Right ventricle myocardium superior (tissue), 1 donor: ENCODE measurements at regions not wholly inside any gene's neighbourhood (a gene's known extent, or its start where the extent isn't known, plus 50 kb on each side); places are given as distances from the start of the nearest gene placed in this dataset.
A peak's percentile ranks its signal among the peaks of the same experiment; 100 is the strongest.

ENCODE experiments used
- ATAC-seq: fragments of 200-7000 bp; cut with Tn5 transposase; one replicate; pipeline ENCODE4 v1.9.1; 2020; ENCODE audit warnings: mild to moderate bottlenecking; ENCODE audit not compliant: poor library complexity
- DNase-seq: peaks from one replicate; pipeline ENCODE4 v3.0.0-alpha.2; 2020
- intact Hi-C: fragments of 100-400 bp; cut with DNase I; formaldehyde crosslinking; loops from one replicate; pipeline ENCODE4 v1.11.2; 2022
- donor health status: DM: no; HTN: yes; CAD: no; lungs with severe emphysema.

GRCh38 chr1:2908561-2908960, 107.1 kb upstream of the TTC34 start:
- no peak for DNase-seq
- intact Hi-C loops, result no loop called here
- no peak for ATAC-seq

- ATAC-seq (no peak), DNase-seq (no peak)
- intact Hi-C loops, result no loop called here
Measured at GRCh38 chr1:2909797-2910196, 108.3 kb upstream of the TTC34 start.

DNA sequence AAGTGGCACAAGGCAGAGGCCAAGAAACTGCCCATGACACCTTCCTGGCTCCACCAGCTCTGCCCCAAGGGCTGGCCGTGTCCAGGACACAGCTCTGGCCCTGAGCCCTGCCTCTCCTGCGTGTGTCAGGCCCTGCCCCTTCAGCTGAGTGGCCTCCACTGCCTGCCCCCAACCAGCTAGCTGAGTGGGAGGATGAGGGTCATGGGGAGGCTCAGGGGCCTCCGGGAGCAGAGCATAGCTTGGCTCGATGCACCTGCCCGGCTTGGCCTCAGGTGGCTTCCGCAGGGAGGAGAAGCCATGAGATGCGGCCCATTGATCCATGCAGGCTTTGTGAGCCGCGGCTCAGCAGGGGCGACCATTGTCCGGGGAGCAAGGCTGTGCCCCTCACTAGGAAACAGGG, 108.7 kb upstream of the TTC34 start:
- DNase-seq, result no peak
- intact Hi-C loops, result no loop called here
- no peak for ATAC-seq

DNA sequence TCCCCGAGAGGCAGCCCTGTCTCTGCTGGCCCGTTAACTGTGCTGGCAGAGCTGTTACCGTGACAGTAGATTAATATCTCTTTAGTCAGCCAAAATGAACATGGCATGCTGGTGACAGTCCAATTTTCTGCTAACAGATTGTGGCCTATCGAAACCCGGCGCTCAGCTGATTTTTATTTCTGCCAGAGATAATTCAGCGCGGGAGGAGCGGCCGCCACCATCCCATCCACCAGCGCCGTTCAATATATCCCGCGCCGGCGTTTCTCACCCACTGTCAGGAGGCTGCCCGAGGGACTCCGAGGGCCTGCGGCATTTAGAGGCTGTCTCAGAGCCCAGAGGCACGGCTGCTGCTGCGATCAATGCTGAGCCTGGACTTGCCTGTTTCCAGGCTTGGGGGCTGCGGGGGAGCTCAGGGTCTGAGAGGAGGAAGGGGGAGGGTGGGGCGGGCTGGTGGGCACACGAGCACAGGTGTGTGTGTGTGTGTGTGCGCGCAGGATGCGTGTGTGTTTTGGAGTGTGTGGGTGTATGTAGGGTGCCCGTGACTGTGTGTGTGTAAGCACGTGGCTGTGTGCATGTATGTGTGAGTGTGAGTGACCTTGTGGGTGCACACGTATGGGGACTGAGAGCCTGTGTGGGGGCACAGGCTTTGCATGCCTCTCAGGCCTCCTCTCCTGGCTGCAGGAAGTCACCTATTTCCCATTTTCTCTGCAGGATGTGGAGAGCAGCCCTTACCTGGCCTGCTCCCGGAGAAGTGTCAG, 109.7 kb upstream of the ACTRT2 start:
- no peak for ATAC-seq
- no peak for DNase-seq
- intact Hi-C loops, result no loop called here

DNA sequence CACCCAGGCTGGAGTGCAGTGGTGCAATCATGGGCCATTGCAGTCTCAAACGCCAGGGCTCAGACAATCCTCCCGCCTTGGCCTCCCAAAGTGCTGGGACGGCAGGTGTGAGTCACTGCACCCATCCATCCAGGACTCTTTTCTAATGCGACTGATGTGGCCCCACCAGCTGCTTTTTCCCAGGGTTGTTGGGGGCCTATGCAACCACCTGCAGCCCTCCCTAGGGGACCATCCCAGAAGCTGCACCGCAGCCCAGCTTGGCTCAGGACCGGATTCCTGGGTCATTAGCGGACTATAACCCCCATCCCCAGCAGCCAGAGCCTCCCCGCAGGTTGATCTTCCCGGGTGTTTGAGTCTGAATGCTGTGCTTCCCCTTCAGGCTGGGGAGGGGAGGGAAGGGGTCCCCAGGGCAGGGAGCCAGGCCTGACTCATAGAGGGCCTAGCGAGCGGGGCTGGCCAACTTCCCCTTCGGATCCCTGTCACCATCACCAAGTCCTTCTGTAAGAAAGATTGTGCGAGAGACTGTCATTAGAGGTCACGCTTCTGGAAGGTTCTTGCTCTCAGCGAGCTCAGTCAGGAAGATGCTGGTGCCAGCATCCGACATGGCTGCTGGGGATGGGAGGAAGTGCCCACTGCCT, 108.7 kb upstream of the ACTRT2 start:
- ATAC-seq, result no peak
- intact Hi-C loops, result no loop called here

DNA sequence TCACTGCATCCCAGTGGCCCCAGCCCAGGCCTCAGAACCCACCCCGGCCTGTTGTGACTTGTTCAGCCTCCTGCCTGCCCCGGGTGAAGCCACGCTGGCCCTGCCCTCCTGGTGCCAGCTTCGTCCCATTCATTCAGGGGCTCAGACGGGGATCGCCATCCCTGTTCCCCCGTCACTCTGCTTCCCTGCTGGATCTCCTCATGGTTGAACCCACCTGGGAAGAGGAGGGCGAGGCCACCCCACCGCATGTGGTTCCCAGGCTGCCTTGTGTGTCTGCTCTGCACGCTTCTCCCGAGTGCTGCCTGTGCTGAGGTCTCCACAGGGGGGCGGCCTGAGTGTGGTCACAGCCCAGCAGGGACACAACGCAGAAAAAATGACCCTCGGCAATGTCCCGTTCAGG, 108.2 kb upstream of the ACTRT2 start:
- DNase-seq, result no peak
- intact Hi-C loops, result no loop called here
- no peak for ATAC-seq

More for the DNA sequence above, 108.7 kb upstream of the ACTRT2 start:
- no peak for DNase-seq

DNA sequence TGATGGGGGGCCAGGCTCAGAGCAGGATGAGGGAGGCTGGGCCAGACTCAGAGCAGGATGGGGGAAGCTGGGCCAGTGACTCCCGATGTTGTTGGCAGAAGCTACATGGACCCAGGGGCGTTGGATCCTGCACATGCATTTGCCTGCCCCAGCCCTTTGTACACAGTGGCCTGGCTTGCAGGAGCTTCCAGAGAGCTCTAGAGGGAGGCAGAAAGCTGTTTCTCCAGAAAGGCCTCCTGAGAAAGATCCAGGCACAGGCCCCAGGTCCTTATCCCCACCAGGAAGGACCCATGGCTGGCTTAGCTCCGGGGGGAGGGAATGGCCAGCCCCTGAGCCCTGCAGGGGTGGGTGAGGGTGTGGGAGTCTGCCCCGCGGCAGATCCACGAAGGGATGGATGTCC, 106.6 kb upstream of the ACTRT2 start:
- intact Hi-C loops, result no loop called here
- DNase-seq (no peak), ATAC-seq (no peak)

DNA sequence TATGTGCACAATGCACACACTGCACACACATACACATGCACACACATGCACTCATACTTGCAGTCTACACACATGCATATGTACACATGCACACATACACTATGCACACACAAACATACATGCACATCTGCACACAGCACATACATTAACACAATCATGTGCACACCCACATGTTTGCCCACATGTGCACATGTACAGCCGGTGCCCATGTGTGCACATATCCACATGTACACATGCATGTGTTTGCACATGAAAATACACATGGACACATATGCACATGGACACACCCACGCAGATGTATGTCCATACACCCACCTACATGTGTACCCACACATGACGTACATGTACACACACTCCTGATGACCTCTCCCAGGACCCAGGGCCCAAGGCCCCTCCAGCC, 105.1 kb upstream of the ACTRT2 start:
- DNase-seq, result no peak
- no peak for ATAC-seq
- intact Hi-C loops, result no loop called here

DNA sequence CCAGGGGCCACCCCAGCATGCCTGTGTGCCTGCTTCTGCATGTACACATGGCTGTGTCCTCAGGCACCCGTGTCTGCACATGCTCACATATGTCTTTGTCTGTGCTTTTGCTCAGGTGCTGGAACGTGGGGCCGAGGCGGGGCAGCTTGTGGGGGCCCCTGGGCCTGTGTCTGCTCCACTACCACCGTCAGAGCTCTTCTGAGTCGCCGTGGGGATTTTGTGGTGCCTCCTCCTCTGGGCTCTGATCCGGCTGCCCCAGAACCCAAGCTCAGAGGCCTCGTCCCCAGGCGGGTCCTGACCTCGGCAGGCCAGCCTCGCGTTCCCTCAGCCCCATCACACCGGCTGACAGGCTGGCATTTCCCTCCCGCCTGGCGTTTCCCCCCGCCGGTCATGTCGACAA, 104.6 kb upstream of the ACTRT2 start:
- ATAC-seq (no peak), DNase-seq (no peak)
- intact Hi-C loops, result no loop called here

DNA sequence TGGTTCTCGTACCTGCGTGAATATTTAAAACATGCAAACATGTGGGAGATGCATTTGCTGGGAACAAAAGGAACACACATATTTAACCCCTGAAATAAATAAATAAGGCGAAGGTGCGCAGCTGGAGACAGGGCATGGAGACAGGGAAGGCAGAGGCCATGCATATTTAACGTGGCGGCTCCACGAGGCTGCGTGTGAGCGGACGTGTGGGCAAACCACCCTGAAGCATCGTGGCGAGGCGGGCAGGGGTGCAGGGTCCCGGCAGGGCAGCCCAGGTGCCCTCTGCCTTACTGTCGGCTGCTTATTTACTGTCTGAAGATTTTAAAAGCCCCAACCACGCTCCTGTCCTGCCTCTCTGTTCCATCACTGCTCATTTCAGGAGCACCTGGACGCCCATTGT, 104.0 kb upstream of the ACTRT2 start:
- ATAC-seq (no peak), DNase-seq (no peak)
- intact Hi-C loops, result no loop called here

GRCh38 chr1:2918441-2918840, 102.8 kb upstream of the ACTRT2 start:
- intact Hi-C loops, result no loop called here
- no peak for ATAC-seq
- no peak for DNase-seq

DNA sequence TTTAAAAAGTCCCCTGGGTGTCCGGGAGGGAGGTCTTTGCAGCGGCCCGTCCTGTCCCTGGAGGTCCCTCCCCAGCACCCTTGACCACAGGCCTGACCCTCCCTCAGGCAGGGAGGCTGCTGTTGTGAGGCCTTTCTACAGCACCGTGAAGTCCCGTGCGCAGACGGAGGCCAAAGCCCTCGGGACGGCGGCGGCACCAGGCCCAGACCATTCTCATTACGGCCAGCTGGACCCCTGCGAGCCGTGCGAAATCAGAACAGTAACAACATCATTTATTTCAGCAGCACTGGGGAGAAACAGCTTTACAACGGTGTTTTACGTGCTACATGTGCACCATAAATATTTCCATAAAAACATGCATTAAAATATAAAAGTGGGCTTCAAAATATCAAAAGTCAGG, 101.4 kb upstream of the ACTRT2 start:
- intact Hi-C loops, result no loop called here
- DNase-seq (no peak), ATAC-seq (no peak)

- ATAC-seq (no peak), DNase-seq (no peak)
- intact Hi-C loops, result no loop called here
Measured at GRCh38 chr1:2920421-2921015, 100.7 kb upstream of the ACTRT2 start.

GRCh38 chr1:2921970-2922686, 99.1 kb upstream of the ACTRT2 start:
- intact Hi-C loops, result no loop called here
- DNase-seq, result no peak
- ATAC-seq, result peak; percentile 44

- intact Hi-C loops, result no loop called here
- ATAC-seq (no peak), DNase-seq (no peak)
Measured at GRCh38 chr1:2923351-2923750, 97.9 kb upstream of the ACTRT2 start.

GRCh38 chr1:2925291-2925690, 96.0 kb upstream of the ACTRT2 start:
- intact Hi-C loops, result no loop called here
- ATAC-seq (no peak), DNase-seq (no peak)

DNA sequence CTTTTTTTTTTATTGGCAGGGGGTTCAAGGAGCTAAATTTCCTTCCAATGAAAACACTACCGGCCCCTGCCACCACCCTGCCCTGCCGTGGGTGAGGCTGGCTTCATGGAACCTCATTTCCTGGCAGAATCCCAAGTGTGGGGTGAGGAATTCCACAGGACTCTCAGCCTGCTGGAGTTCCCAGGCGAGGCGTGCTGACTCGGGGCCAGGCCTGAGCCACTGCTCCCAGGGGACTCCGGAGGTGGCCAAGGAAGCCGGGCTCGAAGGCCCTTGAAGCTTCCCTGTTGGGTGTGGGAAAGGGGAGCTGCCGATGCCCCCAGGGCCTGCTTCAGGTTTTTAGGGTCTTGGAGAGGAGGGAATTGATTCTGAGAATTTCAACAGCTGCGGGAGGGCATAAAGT, 95.3 kb upstream of the ACTRT2 start:
- intact Hi-C loops, result no loop called here
- no peak for DNase-seq
- peak; percentile 66 for ATAC-seq

GRCh38 chr1:2926447-2927055, 94.7 kb upstream of the ACTRT2 start:
- ATAC-seq (no peak), DNase-seq (no peak)
- intact Hi-C loops, result no loop called here
